ENCODE measurements at regions not wholly inside any gene's neighbourhood (a gene's known extent, or its start where the extent isn't known, plus 50 kb on each side); places are given as distances from the start of the nearest gene placed in this dataset.
"Not testable (repeated sequence)": the region's sequence is repeated elsewhere in the genome, so short reads cannot be mapped to it uniquely, and the experiment has no call there.

DNA sequence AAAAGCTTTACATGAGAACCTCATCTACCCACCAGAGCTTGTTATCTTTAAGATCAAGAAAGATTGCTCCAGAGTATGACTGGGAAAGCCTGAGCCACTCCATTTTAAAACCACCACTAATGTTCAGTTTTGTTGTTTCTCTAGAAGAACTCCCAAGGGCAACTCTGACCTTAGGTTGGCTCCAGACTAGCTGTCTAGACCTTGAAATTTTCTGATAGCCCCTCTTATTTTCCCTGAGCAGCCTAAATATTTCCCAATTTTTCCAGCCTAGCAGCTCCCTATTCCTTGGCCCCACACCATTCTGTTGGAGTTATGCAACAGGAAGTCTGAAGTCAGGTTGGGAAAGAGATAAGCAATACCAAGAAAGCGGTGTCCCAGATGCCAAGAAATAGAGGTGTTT is 84.6 kb upstream of the TCF21 start:
- DNase-seq (ENCODE audit: low read depth): no peak
- TF ChIP-seq, protein P1, sequence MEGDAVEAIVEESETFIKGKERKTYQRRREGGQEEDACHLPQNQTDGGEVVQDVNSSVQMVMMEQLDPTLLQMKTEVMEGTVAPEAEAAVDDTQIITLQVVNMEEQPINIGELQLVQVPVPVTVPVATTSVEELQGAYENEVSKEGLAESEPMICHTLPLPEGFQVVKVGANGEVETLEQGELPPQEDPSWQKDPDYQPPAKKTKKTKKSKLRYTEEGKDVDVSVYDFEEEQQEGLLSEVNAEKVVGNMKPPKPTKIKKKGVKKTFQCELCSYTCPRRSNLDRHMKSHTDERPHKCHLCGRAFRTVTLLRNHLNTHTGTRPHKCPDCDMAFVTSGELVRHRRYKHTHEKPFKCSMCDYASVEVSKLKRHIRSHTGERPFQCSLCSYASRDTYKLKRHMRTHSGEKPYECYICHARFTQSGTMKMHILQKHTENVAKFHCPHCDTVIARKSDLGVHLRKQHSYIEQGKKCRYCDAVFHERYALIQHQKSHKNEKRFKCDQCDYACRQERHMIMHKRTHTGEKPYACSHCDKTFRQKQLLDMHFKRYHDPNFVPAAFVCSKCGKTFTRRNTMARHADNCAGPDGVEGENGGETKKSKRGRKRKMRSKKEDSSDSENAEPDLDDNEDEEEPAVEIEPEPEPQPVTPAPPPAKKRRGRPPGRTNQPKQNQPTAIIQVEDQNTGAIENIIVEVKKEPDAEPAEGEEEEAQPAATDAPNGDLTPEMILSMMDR (IDR thresholded peaks at IDR 0.05; ENCODE audit: insufficient read depth, low read depth, low read length, missing control alignments): no peak
- H3K4me3 ChIP-seq (ENCODE audit: low read depth, low read length): no peak overlapping the region

DNA sequence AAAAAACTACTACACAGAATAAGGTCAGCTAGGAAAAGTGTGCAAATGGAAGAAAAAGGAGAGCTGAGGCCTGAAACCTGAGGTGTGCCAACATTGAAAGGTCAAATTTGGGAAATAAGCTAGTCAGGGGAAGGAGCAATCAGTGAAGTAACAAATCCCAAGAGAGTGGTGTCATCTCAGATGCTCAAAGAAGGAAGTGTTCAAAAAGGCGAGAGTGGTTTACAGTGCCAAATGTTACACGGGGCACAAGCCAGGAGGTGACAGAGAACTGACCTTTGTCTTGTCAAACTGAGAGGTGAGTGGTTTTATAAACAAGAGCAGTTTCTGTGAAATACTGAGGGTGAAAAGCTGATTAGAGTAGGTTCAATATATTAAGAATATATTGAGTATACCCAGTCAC is 83.0 kb upstream of the TCF21 start:
- TF ChIP-seq, protein P1 (IDR thresholded peaks at IDR 0.05; ENCODE audit: insufficient read depth, low read depth, low read length, missing control alignments): no peak
- H3K4me3 ChIP-seq (ENCODE audit: low read depth, low read length): no peak overlapping the region
- DNase-seq (ENCODE audit: low read depth): peak; percentile 2

DNA sequence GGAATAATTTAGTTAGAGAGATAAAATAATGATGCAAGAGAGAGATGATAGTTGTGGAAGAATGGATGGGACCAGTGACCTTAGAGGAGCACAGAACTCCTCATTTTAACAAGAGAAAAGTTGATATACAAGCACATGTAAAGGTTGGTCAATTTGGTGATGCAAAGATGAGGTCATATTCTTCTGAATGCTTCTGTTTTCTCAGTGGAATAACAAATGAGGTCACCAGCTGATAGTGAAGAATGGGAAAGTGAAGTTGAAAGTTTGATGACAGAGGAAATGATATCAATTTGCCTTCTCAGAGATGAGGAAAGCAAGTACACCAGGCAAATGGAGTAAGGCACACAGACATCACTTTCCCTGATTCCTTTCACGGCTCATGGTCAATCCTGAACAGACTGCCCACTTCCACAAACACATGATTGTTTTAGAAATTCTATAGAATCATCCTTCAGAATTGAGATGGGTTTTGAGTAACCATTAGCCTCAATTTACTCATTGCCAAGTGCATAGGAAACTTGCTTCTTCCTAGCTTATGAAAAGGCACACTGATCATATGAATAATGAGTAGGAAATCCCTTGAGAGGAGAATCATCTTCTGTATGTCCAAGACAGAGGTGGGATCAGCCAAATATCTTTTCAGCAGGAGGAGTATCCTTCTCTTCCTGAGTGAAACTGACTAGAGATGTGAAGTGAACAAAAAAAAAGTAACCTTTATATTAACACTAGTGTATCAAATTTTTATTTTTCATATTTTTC is 82.4 kb upstream of the TCF21 start:
- DNase-seq (ENCODE audit: low read depth): no peak
- H3K4me3 ChIP-seq (ENCODE audit: low read depth, low read length): no peak overlapping the region

DNA sequence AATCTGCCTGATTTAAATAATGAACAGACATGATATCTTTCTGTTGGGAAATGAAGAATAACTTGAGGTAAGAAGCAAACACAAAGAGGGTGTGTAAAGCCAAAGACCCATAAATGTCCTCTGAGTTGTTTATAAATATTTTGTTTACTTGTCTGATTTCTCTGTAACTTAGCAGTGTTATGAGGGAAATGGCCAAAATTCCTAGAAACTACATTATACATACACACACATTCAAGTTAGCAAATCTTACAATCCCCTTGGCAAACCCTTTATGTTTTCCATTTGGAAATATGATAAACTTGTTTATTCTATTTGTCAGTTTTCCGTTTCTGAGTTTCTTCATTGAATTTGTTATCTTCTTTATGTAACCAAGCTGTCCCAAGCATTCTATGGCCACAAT is 81.4 kb upstream of the TCF21 start:
- DNase-seq (ENCODE audit: low read depth): no peak
- H3K4me3 ChIP-seq (ENCODE audit: low read depth, low read length): no peak overlapping the region
- TF ChIP-seq, protein P1 (IDR thresholded peaks at IDR 0.05; ENCODE audit: insufficient read depth, low read depth, low read length, missing control alignments): no peak

More for the DNA sequence above, 82.4 kb upstream of the TCF21 start:
- TF ChIP-seq, protein P1 (IDR thresholded peaks at IDR 0.05; ENCODE audit: insufficient read depth, low read depth, low read length, missing control alignments): no peak

DNA sequence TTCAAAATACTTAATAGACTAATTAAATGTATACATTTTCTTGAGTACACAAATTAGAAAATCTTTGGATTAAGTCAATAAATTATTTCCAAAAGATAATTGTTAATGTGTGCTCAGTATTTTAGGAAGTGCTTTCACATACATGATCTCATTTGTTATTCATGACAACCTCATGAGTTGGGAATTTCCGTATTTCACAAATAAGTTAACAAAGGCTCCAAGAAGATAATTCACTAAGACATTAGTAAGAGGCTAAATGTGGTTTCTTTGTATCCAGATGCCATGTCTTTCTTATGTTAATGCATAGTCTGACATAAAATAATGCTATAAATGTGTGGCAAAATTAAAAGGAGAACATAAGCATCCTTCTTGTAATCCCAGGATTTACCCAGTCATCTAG is 79.5 kb upstream of the TCF21 start:
- DNase-seq (ENCODE audit: low read depth): no peak
- TF ChIP-seq, protein P1 (IDR thresholded peaks at IDR 0.05; ENCODE audit: insufficient read depth, low read depth, low read length, missing control alignments): no peak
- H3K4me3 ChIP-seq (ENCODE audit: low read depth, low read length): no peak overlapping the region

DNA sequence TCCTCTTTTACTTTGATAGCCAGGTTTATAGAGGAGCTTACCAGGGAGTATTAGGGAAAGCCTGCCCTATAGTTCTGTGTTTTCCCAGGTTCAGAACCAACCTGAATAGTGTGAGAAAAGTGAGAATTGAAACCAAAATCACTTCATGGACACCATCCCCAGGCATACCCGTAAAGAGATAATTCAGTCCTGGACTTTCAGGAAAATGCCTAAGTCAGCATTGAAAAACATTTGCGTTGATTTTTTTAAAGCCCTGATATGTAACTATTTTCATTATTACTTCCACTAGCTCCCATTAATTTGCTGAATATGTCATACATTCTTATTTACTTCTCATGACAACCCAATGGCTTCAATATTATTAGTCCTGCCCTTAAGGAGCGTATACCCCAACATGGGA is 77.4 kb upstream of the TCF21 start:
- DNase-seq (ENCODE audit: low read depth): no peak
- H3K4me3 ChIP-seq (ENCODE audit: low read depth, low read length): no peak overlapping the region
- TF ChIP-seq, protein P1 (IDR thresholded peaks at IDR 0.05; ENCODE audit: insufficient read depth, low read depth, low read length, missing control alignments): no peak

DNA sequence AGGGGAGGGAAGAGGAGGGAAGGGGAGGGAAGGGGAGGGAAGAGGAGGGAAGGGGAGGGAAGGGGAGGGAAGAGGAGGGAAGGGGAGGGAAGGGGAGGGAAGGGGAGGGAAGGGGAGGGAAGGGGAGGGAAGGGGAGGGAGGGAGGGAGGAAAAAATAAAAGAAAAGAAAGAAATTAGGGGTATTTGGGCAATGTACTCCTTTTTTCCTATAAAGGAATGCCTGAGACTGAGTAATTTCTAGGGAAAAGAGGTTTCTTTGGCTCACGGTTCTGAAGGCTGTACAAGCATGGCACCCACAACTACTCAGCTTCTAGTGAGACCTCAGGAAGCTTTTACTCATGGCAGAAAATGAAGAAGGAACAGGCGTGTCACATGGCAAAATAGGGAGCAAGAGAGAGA is 76.5 kb upstream of the TCF21 start:
- DNase-seq (ENCODE audit: low read depth); H3K4me3 ChIP-seq (ENCODE audit: low read depth, low read length): not testable (repeated sequence)

All from GM12865 (cell line).